Fibroblast of villous mesenchyme (primary cell): ENCODE measurements at regions not wholly inside any gene's neighbourhood (a gene's known extent, or its start where the extent isn't known, plus 50 kb on each side); places are given as distances from the start of the nearest gene placed in this dataset.

Source experiments
- DNase-seq: peaks from one replicate; pipeline ENCODE4 v3.0.0-alpha.2; 2010; ENCODE audit warnings: low read depth
- H3K4me3 ChIP-seq: 2 replicates; pipeline ENCODE4 v1.5.1; 2011; ENCODE audit warnings: low read depth, mild to moderate bottlenecking, low read length
- CTCF ChIP-seq: IDR thresholded peaks from 2 replicates; pipeline ENCODE4 v1.5.1; 2012; ENCODE audit warnings: low read depth, mild to moderate bottlenecking, low read length; ENCODE audit not compliant: insufficient read depth

GRCh38 chr13:80962855-80963254, 621.9 kb upstream of the SPRY2 start:
- DNase-seq = no peak
- H3K4me3 ChIP-seq = no peak overlapping the region
- TF ChIP-seq CTCF = no peak

GRCh38 chr13:80962173-80962572, 621.2 kb upstream of the SPRY2 start:
- no peak for DNase-seq
- no peak overlapping the region for H3K4me3 ChIP-seq
- TF ChIP-seq CTCF = no peak

GRCh38 chr13:80957019-80957655, 616.2 kb upstream of the SPRY2 start:
- TF ChIP-seq CTCF = no peak

GRCh38 chr13:80955501-80955900, 614.6 kb upstream of the SPRY2 start:
- no peak for DNase-seq
- TF ChIP-seq CTCF = no peak
- no peak overlapping the region for H3K4me3 ChIP-seq

More at GRCh38 chr13:80957019-80957655, 616.2 kb upstream of the SPRY2 start:
- no peak overlapping the region for H3K4me3 ChIP-seq
- no peak for DNase-seq

- no peak for DNase-seq
- no peak overlapping the region for H3K4me3 ChIP-seq
- TF ChIP-seq CTCF = no peak
These were observed 611.2 kb upstream of the SPRY2 start for GRCh38 chr13:80952158-80952557.

GRCh38 chr13:80946008-80946802, 605.3 kb upstream of the SPRY2 start:
- no peak for TF ChIP-seq CTCF
- no peak for DNase-seq
- no peak overlapping the region for H3K4me3 ChIP-seq
